SK-N-SH (cell line): ENCODE measurements at regions not wholly inside any gene's neighbourhood (a gene's known extent, or its start where the extent isn't known, plus 50 kb on each side); places are given as distances from the start of the nearest gene placed in this dataset.

Experiments used
- EP300 ChIP-seq, 2 experiments: IDR thresholded peaks; 2 replicates each; pipeline versions ENCODE4 v1.4.0 to v1.6.1; 2012; ENCODE audit warnings: borderline replicate concordance in 1 of 2, low read depth in 1 of 2, low read length in 1 of 2
- GABPA ChIP-seq: IDR thresholded peaks from 2 replicates; pipeline ENCODE4 v1.4.0; 2012; ENCODE audit warnings: low read depth, mild to moderate bottlenecking
- MXI1 ChIP-seq: IDR thresholded peaks from 2 replicates; pipeline ENCODE4 v1.6.1; 2012; ENCODE audit warnings: mild to moderate bottlenecking, low read depth, low read length, improper control_type of control experiment
- POLR2AphosphoS5 ChIP-seq: IDR thresholded peaks from 2 replicates; pipeline ENCODE4 v1.6.1; 2012; ENCODE audit warnings: low read depth, low read length
- TAF1 ChIP-seq: IDR thresholded peaks from 2 replicates; pipeline ENCODE4 v1.6.1; 2012; ENCODE audit warnings: low read depth, mild to moderate bottlenecking, low read length, moderate library complexity, borderline replicate concordance
- TCF12 ChIP-seq: IDR thresholded peaks from 2 replicates; pipeline ENCODE4 v1.4.0; 2012
- USF1 ChIP-seq: IDR thresholded peaks from 2 replicates; pipeline ENCODE4 v1.4.0; 2012; ENCODE audit warnings: low read depth, borderline replicate concordance
- ZBTB33 ChIP-seq: IDR thresholded peaks from 2 replicates; pipeline ENCODE4 v1.4.0; 2012; ENCODE audit warnings: low read depth, borderline replicate concordance
- TF ChIP-seq, protein P1 (sequence below): fragments of 200-600 bp; sonication (generic); IDR thresholded peaks from 2 replicates; pipeline ENCODE4 v1.6.1; 2017; ENCODE audit warnings: antibody characterized with exemption, mild to moderate bottlenecking, moderate library complexity

DNA sequence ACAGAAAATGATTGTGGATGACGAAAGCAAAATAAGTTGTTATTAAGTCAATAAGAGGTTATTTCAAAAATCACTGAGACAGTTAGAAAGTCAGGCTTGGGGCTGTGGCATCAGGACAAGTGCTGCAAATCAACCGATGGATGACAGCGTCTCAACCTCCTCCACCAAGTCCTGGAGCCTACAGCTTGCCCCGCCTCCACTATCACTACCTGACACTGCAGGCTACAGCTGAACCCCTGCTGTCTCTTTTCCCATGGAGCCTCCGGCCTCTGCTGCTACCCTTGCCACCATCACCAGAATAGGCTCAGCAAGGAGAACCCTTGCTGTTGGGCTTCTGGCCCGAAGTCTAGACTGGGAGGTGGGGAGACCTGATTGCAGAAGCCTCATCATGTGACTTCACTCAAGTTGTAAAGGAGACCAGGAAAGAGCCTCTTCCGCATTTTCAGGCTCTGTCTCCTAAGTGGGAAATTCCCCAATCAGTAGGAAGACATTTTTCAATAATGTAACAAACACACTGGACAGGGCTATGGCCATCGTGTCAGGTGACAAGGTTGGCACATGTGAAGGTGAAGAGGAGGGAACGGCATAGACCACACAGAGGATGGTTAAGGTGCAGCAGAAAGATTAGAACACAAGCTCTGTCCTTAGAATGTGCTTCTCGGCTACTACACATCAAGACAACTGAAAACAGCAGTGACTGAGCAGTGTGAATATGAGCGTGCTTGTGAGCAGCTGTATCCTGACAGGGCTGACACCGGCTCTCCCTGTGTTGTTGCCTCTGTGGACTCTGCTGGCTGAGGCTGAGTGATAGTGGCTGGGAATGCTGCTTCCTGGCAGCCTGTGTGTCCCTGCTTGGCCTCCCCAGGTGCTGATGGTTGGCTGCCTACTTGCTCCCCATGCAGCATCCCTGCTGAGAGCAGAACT is 660.7 kb downstream of the PTPRU start:
- TF ChIP-seq POLR2AphosphoS5, result no peak
- no peak for TF ChIP-seq TAF1
- no peak for TF ChIP-seq ZBTB33
- TF ChIP-seq TCF12, result no peak
- TF ChIP-seq, protein P1, sequence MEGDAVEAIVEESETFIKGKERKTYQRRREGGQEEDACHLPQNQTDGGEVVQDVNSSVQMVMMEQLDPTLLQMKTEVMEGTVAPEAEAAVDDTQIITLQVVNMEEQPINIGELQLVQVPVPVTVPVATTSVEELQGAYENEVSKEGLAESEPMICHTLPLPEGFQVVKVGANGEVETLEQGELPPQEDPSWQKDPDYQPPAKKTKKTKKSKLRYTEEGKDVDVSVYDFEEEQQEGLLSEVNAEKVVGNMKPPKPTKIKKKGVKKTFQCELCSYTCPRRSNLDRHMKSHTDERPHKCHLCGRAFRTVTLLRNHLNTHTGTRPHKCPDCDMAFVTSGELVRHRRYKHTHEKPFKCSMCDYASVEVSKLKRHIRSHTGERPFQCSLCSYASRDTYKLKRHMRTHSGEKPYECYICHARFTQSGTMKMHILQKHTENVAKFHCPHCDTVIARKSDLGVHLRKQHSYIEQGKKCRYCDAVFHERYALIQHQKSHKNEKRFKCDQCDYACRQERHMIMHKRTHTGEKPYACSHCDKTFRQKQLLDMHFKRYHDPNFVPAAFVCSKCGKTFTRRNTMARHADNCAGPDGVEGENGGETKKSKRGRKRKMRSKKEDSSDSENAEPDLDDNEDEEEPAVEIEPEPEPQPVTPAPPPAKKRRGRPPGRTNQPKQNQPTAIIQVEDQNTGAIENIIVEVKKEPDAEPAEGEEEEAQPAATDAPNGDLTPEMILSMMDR, result no peak
- no peak for TF ChIP-seq USF1
- TF ChIP-seq EP300 (IDR thresholded peaks at IDR 0.05; ENCODE audit: borderline replicate concordance in 1 of 2, low read depth in 1 of 2, low read length in 1 of 2), result no peak
- no peak for TF ChIP-seq MXI1
- TF ChIP-seq GABPA, result no peak
